K562 (cell line): ENCODE measurements at regions not wholly inside any gene's neighbourhood (a gene's known extent, or its start where the extent isn't known, plus 50 kb on each side); places are given as distances from the start of the nearest gene placed in this dataset.

Source experiments
- ATAC-seq: fragments of 200-7000 bp; cut with Tn5 transposase; 3 replicates; pipeline ENCODE4 v1.9.1; 2020; ENCODE audit warnings: moderate library complexity
- BruUV-seq: library from RNA; stranded (reverse); fragments of 400-500 nt; replicated peaks from 2 replicates; lab custom pipeline; 2021; lab: Mats Ljungman, UMichigan
- CTCF ChIA-PET: fragments of 300-600 bp; formaldehyde crosslinking; extraction: SDS; loops from one replicate; lab custom pipeline; 2021; ENCODE audit warnings: low intra/inter-chr PET ratio; lab: Yijun Ruan, JAX
- POLR2A ChIA-PET: fragments of 300-600, 350-650 bp; sonication (Branson Sonifier 250); formaldehyde crosslinking; extraction: SDS; loops from one replicate; lab custom pipeline; 2021; ENCODE audit warnings: antibody characterized with exemption, inconsistent platforms; lab: Yijun Ruan, JAX
- DNase-seq, 4 experiments: peaks; one replicate each; pipeline versions ENCODE4 v3.0.0 to v3.0.0-alpha.2; 2011 to 2018; ENCODE audit warnings: low spot score in 3 of 4, mixed read lengths in 3 of 4; ENCODE audit errors: extremely low read depth in 1 of 4
- FAIRE-seq: peaks from 2 replicates; lab custom pipeline; 2011; peaks lifted over from hg19 to GRCh38; lab: Jason Lieb, UNC
- H2AFZ ChIP-seq: 2 replicates; pipeline ENCODE4 v1.6.0; 2011; ENCODE audit warnings: low read depth, low read length, control low read depth, inconsistent platforms
- H3K27ac ChIP-seq: fragments of 200-600 bp; 3 replicates; pipeline ENCODE4 v1.8.0; 2011; ENCODE audit warnings: low read depth, mild to moderate bottlenecking, control low read depth, inconsistent platforms, low read length, moderate library complexity, mixed read lengths; ENCODE audit errors: extremely low read depth
- H3K27me3 ChIP-seq, 2 experiments: fragments of 300-600 bp in 1 of 2; 2 replicates in 1 of 2; 3 replicates in 1 of 2; pipeline versions ENCODE4 v1.6.0 to v1.8.0; 2011; ENCODE audit warnings: inconsistent platforms in 2 of 2, low read length in 2 of 2, mild to moderate bottlenecking in 1 of 2, mixed read lengths in 1 of 2, moderate library complexity in 1 of 2; ENCODE audit not compliant: control insufficient read depth in 2 of 2, insufficient read depth in 2 of 2
- H3K36me3 ChIP-seq: fragments of 300-600 bp; 3 replicates; pipeline ENCODE4 v1.8.0; 2011; ENCODE audit warnings: mild to moderate bottlenecking, low read length, inconsistent platforms; ENCODE audit not compliant: control insufficient read depth, insufficient read depth
- H3K4me1 ChIP-seq, 2 experiments: fragments of 200-600 bp in 1 of 2; replicated peaks in 1 of 2; 2 replicates in 1 of 2; 3 replicates in 1 of 2; pipeline versions ENCODE4 v1.5.1 to v1.8.0; 2011; ENCODE audit warnings: inconsistent platforms in 2 of 2, low read length in 2 of 2, mild to moderate bottlenecking in 1 of 2, mixed read lengths in 1 of 2, moderate library complexity in 1 of 2; ENCODE audit not compliant: control insufficient read depth in 2 of 2, insufficient read depth in 2 of 2
- H3K4me2 ChIP-seq: 2 replicates; pipeline ENCODE4 v1.6.1; 2011; ENCODE audit warnings: low read length, control low read depth, inconsistent platforms, mixed read lengths; ENCODE audit not compliant: insufficient read depth
- H3K4me3 ChIP-seq: fragments of 200-600 bp; sonication (generic), shearing (Covaris generic); 2 replicates; pipeline ENCODE4 v1.5.1; 2016; ENCODE audit warnings: control low read depth, inconsistent platforms
- H3K79me2 ChIP-seq: fragments of 200-600 bp; 3 replicates; pipeline ENCODE4 v1.8.0; 2011; ENCODE audit warnings: low read length, inconsistent platforms; ENCODE audit not compliant: control insufficient read depth, insufficient read depth
- H3K9ac ChIP-seq, 2 experiments: 2 replicates each; pipeline versions ENCODE4 v1.6.0 to v1.6.1; 2011; ENCODE audit warnings: low read depth in 2 of 2, low read length in 2 of 2, control low read depth in 1 of 2, inconsistent platforms in 1 of 2, mild to moderate bottlenecking in 1 of 2, mixed read lengths in 1 of 2; ENCODE audit not compliant: insufficient read depth in 1 of 2
- H3K9me1 ChIP-seq: one replicate; pipeline ENCODE4 v1.6.0; 2011; ENCODE audit warnings: inconsistent platforms, mild to moderate bottlenecking, low read length, moderate library complexity; ENCODE audit not compliant: control insufficient read depth, insufficient read depth
- H3K9me3 ChIP-seq: replicated peaks from 2 replicates; pipeline ENCODE4 v1.5.1; 2011; ENCODE audit warnings: low read depth, low read length, inconsistent platforms; ENCODE audit not compliant: control insufficient read depth, insufficient read depth
- H4K20me1 ChIP-seq: replicated peaks from 2 replicates; pipeline ENCODE4 v1.6.1; 2011; ENCODE audit warnings: low read length, inconsistent platforms, mixed read lengths; ENCODE audit not compliant: control insufficient read depth, insufficient read depth
- CBX3 ChIP-seq, 2 experiments: IDR thresholded peaks; 1 replicate in 1 of 2; 2 replicates in 1 of 2; pipeline ENCODE4 v1.6.1; 2012; ENCODE audit warnings: inconsistent platforms in 2 of 2, low read length in 2 of 2, borderline replicate concordance in 1 of 2, control low read depth in 1 of 2
- CCNT2 ChIP-seq: IDR thresholded peaks from 2 replicates; pipeline ENCODE4 v1.6.1; 2011; ENCODE audit warnings: borderline replicate concordance, low read depth, mild to moderate bottlenecking, moderate library complexity, mixed read lengths, low read length; ENCODE audit not compliant: insufficient read length; ENCODE audit errors: extremely low read depth
- ZFP36 ChIP-seq: fragments of 150-350 bp; IDR thresholded peaks from 2 replicates; pipeline ENCODE4 v1.6.1; 2018; ENCODE audit warnings: low read length, low read depth; ENCODE audit not compliant: partially characterized antibody
- WGBS: fragments of 100-300 bp; shearing (Covaris generic); methylation state at CpG from one replicate; pipeline ENCODE4 v1.1.6; 2016; ENCODE audit warnings: low coverage, mixed read lengths; ENCODE audit not compliant: insufficient coverage; ENCODE audit errors: missing lambda C conversion rate; 5-methylcytosine and 5-hydroxymethylcytosine counted together
- in situ Hi-C: fragments of 300-500 bp; cut with MboI; formaldehyde crosslinking; loops from 4 replicates; pipeline ENCODE4 v1.15.0; 2018; ENCODE audit warnings: inconsistent platforms, mixed read lengths
- intact Hi-C: fragments of 100-400 bp; cut with micrococcal nuclease; formaldehyde crosslinking; loops from 2 replicates; pipeline ENCODE4 v1.14.2; 2022
- TF ChIP-seq, protein P1 (sequence below): fragments of 450-650 bp; IDR thresholded peaks from 2 replicates; pipeline ENCODE4 v1.6.1; 2018; ENCODE audit not compliant: partially characterized antibody

DNA sequence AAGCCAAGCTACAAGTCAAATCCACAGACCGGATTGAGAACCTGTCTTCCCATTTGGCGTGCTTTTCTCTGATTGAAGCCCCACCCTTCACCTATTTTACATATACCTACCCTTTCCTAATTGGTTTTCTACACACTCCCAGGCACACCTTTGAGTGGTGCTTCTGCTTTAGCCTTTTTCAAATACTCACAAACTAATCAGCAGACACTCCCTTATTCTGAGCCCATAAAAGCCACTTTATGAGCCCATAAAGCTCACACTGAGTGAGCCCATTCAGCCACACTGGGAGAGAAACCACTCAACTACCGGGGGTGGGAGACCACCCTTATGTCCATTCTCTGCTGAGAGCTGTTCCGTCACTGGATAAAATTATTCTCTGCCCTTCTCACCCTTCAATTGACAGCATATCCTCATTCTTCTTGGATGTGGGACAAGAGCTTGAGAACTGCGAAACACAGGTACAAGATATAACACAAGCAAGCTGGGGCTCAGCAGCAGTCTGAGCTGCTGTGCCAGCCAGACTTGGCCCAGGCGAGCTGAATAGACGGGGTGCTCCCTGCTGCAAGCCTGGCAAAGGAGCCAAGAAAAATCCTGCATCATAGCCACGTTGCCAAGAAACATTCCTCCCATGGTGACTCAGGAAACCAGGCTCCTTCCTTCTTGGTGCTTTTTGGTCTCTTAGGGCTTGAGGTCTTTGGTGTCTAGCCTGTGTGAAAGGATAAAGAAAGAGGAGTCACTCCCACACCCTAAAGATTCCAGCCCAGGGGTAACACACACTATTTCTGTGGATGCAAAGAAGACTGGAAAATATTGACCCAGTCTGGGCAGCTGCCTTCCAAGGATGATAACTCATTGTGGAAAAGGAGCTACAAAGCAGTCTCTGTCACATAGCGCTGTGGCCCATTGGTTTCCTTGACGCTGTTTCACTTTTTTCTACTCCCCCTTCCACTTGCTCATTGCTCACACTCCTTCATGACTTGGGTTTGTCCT lies 609.7 kb downstream of the MCTP2 start:
- intact Hi-C loops: no loop called here
- no TSS peak for BruUV-seq
- POLR2A ChIA-PET: interaction anchor here (0.6 to 0.9 kb wide), 2 partner anchors 36 to 70 kb away, joined by 3 read pairs; no protein-coding TSS in a partner anchor
- Histone ChIP-seq H3K4me2 (no peak overlapping the region), H3K36me3 (no peaks in the 10 kb centered on the region), H3K4me3 (no peak overlapping the region), H3K9ac (no peak overlapping the region), H4K20me1 (no peaks in the 10 kb centered on the region), H3K79me2 (no peaks in the 10 kb centered on the region), H3K27ac (no peak overlapping the region), H3K9me1 (no peaks in the 10 kb centered on the region), H3K9me3 (peaks cover 2% of the 10 kb centered on the region; the same call in 1 of the 2 replicates), H3K4me1 (peaks cover 11 to 14% of the 10 kb centered on the region in 2 experiments; a peak in 3 of 5 replicates), H3K27me3 (no peaks in the 10 kb centered on the region), H2AFZ (peak overlapping the region; percentile 53; the same call in 1 of the 2 replicates)
- TF ChIP-seq ZFP36 (peak; percentile 64), CCNT2 (no peak), CBX3 (IDR thresholded peaks at IDR 0.05; ENCODE audit: borderline replicate concordance in 1 of 2, low read length in 2 of 2) (peak in 1 of 2 experiments; percentile 58; a peak in 1 of 3 replicates)
- TF ChIP-seq, protein P1, sequence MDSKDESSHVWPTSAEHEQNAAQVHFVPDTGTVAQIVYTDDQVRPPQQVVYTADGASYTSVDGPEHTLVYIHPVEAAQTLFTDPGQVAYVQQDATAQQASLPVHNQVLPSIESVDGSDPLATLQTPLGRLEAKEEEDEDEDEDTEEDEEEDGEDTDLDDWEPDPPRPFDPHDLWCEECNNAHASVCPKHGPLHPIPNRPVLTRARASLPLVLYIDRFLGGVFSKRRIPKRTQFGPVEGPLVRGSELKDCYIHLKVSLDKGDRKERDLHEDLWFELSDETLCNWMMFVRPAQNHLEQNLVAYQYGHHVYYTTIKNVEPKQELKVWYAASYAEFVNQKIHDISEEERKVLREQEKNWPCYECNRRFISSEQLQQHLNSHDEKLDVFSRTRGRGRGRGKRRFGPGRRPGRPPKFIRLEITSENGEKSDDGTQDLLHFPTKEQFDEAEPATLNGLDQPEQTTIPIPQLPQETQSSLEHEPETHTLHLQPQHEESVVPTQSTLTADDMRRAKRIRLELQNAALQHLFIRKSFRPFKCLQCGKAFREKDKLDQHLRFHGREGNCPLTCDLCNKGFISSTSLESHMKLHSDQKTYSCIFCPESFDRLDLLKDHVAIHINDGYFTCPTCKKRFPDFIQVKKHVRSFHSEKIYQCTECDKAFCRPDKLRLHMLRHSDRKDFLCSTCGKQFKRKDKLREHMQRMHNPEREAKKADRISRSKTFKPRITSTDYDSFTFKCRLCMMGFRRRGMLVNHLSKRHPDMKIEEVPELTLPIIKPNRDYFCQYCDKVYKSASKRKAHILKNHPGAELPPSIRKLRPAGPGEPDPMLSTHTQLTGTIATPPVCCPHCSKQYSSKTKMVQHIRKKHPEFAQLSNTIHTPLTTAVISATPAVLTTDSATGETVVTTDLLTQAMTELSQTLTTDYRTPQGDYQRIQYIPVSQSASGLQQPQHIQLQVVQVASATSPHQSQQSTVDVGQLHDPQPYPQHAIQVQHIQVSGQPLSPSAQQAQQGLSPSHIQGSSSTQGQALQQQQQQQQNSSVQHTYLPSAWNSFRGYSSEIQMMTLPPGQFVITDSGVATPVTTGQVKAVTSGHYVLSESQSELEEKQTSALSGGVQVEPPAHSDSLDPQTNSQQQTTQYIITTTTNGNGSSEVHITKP: peak; percentile 22
- in situ Hi-C loops: no loop called here
- WGBS: 54% methylated on average over 10 of the region's 10 CpGs
- CTCF ChIA-PET: no interaction called here
- no peak for DNase-seq
- FAIRE-seq: no peak
- no peak for ATAC-seq
